NB4 (cell line): ENCODE measurements at regions not wholly inside any gene's neighbourhood (a gene's known extent, or its start where the extent isn't known, plus 50 kb on each side); places are given as distances from the start of the nearest gene placed in this dataset.

Experiments
- POLR2A ChIP-seq: IDR thresholded peaks from 2 replicates; pipeline ENCODE4 v1.6.1; 2011; ENCODE audit warnings: mild to moderate bottlenecking; ENCODE audit not compliant: insufficient read length; ENCODE audit errors: extremely low read depth
- TF ChIP-seq, protein P1 (sequence below): IDR thresholded peaks from one replicate; pipeline ENCODE4 v1.5.1; 2012; ENCODE audit warnings: low read depth, low read length

DNA sequence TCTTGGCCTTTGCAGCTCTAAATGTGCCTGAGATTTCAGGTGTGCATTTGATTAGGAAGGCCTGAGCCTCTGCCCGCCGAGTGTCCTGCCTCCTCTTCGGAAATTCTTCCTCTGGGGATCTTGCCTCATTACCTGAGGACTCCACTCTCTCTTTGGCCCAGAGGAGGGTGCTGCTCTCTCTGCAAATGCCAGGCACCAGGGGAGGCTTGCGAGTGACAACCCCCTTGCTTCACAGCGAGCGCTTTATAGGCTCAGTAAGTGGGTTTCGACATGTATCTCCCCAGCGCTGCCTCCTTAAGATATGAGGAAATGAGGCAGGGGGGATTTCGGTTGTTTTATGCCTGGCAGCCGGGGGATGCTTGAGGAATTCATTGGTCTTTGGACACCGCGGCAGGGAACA lies 423.9 kb downstream of the GLRX3 start:
- TF ChIP-seq, protein P1, sequence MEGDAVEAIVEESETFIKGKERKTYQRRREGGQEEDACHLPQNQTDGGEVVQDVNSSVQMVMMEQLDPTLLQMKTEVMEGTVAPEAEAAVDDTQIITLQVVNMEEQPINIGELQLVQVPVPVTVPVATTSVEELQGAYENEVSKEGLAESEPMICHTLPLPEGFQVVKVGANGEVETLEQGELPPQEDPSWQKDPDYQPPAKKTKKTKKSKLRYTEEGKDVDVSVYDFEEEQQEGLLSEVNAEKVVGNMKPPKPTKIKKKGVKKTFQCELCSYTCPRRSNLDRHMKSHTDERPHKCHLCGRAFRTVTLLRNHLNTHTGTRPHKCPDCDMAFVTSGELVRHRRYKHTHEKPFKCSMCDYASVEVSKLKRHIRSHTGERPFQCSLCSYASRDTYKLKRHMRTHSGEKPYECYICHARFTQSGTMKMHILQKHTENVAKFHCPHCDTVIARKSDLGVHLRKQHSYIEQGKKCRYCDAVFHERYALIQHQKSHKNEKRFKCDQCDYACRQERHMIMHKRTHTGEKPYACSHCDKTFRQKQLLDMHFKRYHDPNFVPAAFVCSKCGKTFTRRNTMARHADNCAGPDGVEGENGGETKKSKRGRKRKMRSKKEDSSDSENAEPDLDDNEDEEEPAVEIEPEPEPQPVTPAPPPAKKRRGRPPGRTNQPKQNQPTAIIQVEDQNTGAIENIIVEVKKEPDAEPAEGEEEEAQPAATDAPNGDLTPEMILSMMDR: no peak
- TF ChIP-seq POLR2A: no peak
